ENCODE measurements at regions not wholly inside any gene's neighbourhood (a gene's known extent, or its start where the extent isn't known, plus 50 kb on each side); places are given as distances from the start of the nearest gene placed in this dataset.

- TF ChIP-seq POLR2A (IDR thresholded peaks at IDR 0.05): no peak
- TF ChIP-seq, protein P1, sequence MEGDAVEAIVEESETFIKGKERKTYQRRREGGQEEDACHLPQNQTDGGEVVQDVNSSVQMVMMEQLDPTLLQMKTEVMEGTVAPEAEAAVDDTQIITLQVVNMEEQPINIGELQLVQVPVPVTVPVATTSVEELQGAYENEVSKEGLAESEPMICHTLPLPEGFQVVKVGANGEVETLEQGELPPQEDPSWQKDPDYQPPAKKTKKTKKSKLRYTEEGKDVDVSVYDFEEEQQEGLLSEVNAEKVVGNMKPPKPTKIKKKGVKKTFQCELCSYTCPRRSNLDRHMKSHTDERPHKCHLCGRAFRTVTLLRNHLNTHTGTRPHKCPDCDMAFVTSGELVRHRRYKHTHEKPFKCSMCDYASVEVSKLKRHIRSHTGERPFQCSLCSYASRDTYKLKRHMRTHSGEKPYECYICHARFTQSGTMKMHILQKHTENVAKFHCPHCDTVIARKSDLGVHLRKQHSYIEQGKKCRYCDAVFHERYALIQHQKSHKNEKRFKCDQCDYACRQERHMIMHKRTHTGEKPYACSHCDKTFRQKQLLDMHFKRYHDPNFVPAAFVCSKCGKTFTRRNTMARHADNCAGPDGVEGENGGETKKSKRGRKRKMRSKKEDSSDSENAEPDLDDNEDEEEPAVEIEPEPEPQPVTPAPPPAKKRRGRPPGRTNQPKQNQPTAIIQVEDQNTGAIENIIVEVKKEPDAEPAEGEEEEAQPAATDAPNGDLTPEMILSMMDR (IDR thresholded peaks at IDR 0.05): no peak
Observed at GRCh38 chr22:22154040-22154439, 90.5 kb upstream of the VPREB1 start.

Measured in lower leg skin (tissue), 3 donors.